ENCODE measurements at regions not wholly inside any gene's neighbourhood (a gene's known extent, or its start where the extent isn't known, plus 50 kb on each side); places are given as distances from the start of the nearest gene placed in this dataset.

DNA sequence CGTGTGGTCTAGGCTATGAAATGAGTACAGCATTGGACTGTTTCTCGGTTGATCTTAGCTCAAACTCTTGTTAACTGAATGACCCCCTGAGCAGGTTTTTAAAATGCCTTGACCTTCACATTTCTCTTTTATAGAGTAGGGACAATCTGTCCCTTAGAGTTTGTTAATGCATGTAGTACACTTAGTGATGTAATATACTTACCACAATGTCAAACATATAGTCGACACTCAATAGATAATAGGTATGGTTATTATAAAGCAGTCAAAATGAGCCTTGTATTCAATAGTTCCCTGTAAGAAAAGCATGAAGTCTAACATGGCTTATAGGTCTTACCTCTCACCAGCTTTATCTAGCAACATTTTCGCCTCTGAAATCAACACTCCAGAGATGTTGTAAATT lies 161.0 kb upstream of the RUNX1 start:
- no peaks in the 10 kb centered on the region for H3K36me3 ChIP-seq
- intact Hi-C loops (cut with DNase I), result loop anchor here in 1 of 10 donors (5.0 kb wide), 1 partner anchor 47 kb away; no protein-coding TSS in a partner anchor
- H3K9me3 ChIP-seq, result peaks cover 0 to 5% (median 0%) of the 10 kb centered on the region in 11 donors
- no peak overlapping the region for H3K4me3 ChIP-seq
- peaks cover 2 to 46% (median 36%) of the 10 kb centered on the region in 9 donors for H3K4me1 ChIP-seq
- 90 to 91% methylated on average over 4 of the region's 4 CpGs for WGBS, 2 donors
- DNase-seq, result no peak
- no peak for ATAC-seq
- TF ChIP-seq, protein P1, sequence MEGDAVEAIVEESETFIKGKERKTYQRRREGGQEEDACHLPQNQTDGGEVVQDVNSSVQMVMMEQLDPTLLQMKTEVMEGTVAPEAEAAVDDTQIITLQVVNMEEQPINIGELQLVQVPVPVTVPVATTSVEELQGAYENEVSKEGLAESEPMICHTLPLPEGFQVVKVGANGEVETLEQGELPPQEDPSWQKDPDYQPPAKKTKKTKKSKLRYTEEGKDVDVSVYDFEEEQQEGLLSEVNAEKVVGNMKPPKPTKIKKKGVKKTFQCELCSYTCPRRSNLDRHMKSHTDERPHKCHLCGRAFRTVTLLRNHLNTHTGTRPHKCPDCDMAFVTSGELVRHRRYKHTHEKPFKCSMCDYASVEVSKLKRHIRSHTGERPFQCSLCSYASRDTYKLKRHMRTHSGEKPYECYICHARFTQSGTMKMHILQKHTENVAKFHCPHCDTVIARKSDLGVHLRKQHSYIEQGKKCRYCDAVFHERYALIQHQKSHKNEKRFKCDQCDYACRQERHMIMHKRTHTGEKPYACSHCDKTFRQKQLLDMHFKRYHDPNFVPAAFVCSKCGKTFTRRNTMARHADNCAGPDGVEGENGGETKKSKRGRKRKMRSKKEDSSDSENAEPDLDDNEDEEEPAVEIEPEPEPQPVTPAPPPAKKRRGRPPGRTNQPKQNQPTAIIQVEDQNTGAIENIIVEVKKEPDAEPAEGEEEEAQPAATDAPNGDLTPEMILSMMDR (IDR thresholded peaks at IDR 0.05), result no peak
- H3K27me3 ChIP-seq, result no peaks in the 10 kb centered on the region
- peak overlapping the region in 3 of 10 donors; percentile 80 to 84 (median 83) for H3K27ac ChIP-seq

DNA sequence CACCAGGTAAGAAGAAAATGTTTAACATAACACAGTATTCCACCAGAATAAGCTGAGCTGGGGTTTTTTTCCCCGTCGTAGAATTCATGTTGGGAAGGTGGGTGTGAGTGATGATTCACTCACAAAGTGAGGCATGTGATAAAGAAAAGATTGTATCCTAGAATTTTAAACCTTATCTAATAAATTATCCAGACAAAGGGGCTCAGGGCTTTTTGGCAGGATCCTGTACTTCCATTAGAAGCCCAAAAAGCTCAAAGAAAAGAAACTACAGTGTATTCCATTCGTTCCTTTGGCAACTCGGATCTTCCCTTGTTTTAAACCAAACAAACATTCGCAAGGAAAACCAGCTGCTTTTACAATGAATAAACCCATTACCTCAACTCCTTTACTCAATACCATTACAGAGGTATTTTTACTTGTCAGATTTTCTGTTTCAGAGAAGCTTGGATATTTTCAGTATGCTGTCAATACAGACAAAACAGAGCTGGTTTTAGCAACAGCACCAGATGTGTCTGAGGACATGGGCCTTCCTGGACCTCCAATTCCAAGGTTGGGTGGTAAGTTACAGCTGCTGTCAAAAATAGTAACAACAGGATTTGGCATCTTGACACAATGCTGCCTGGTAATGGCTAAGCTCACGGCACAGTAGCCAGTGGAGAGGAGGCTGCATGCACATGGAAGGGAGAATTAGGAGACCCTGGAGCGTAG lies 159.9 kb upstream of the RUNX1 start:
- no peaks in the 10 kb centered on the region for H3K27me3 ChIP-seq
- ATAC-seq, result peak in 7 of 8 donors; percentile 4 to 69 (median 36)
- peaks cover 4 to 55% (median 40%) of the 10 kb centered on the region in 9 donors for H3K4me1 ChIP-seq
- H3K4me3 ChIP-seq, result no peak overlapping the region
- intact Hi-C loops (cut with DNase I), result loop anchor here in 2 of 10 donors (5.0 to 10.0 kb wide), 2 partner anchors 314 to 322 kb away; no protein-coding TSS in a partner anchor
- TF ChIP-seq, protein P1 (IDR thresholded peaks at IDR 0.05), result no peak
- DNase-seq, result no peak
- H3K36me3 ChIP-seq, result no peaks in the 10 kb centered on the region
- H3K27ac ChIP-seq, result peak overlapping the region in 8 of 10 donors; percentile 50 to 84 (median 80)
- peaks cover 0 to 5% (median 0%) of the 10 kb centered on the region in 11 donors for H3K9me3 ChIP-seq
- WGBS, 2 donors, result 63 to 68% methylated on average over 7 of the region's 7 CpGs

DNA sequence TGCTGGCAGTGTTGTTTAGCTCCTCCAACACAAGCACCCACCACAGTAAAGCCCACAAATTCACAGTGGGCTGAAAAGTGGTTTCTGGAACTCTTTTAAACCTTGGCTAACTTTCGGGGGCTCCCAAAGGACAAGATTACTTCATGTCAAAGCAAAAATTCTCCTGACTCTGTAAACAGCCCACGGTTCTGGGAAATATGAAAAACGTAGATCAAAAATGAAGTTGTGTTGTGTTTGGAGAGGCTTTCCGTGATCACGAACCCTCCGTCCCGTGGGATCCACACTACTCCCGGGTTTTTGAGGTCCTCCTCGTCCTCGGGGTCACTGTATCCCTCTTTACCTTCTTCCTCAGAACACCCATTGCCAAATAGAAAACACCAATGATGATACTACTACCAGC lies 159.0 kb upstream of the RUNX1 start:
- 57 to 63% methylated on average over 10 of the region's 10 CpGs for WGBS, 2 donors
- H3K27me3 ChIP-seq, result no peaks in the 10 kb centered on the region
- ATAC-seq (peak in 4 of 8 donors; percentile 10 to 21 (median 12)), DNase-seq (peak in 1 of 2 donors; percentile 55)
- TF ChIP-seq, protein P1 (IDR thresholded peaks at IDR 0.05), result no peak
- no peak overlapping the region for H3K4me3 ChIP-seq
- H3K27ac ChIP-seq, result peak overlapping the region in 8 of 10 donors; percentile 50 to 84 (median 80)
- peaks cover 6 to 64% (median 45%) of the 10 kb centered on the region in 9 donors for H3K4me1 ChIP-seq
- intact Hi-C loops (cut with DNase I), result loop anchor here in 2 of 10 donors (5.0 to 10.0 kb wide), 2 partner anchors 313 to 321 kb away; no protein-coding TSS in a partner anchor
- H3K9me3 ChIP-seq, result peaks cover 0 to 5% (median 0%) of the 10 kb centered on the region in 11 donors
- H3K36me3 ChIP-seq, result no peaks in the 10 kb centered on the region

DNA sequence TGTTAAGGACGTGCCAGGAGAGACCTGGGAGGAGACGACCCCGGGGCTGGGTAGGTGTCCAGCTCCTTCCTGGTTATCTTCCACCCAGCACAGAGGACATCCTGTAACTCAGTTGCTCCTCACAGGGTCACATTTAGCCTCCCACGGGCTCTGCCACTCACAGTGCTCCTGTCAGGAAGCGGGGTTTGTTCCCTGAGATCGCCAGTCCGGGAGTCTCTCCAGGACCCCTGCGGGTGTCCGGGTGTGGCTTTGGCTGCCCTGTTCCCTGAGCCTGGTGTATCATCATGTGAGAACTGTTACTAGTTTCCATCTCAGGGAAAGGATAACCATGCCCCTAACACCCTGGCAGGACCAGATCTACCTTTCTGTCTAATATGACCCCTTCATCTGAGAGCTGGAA lies 158.2 kb upstream of the RUNX1 start:
- 72% methylated on average over 9 of the region's 9 CpGs for WGBS, 2 donors
- no peak for DNase-seq
- Histone ChIP-seq H3K27me3 (no peaks in the 10 kb centered on the region), H3K9me3 (peaks cover 0 to 5% (median 0%) of the 10 kb centered on the region in 11 donors), H3K36me3 (no peaks in the 10 kb centered on the region), H3K27ac (peak overlapping the region in 8 of 10 donors; percentile 34 to 84 (median 80)), H3K4me1 (peaks cover 6 to 71% (median 45%) of the 10 kb centered on the region in 9 donors), H3K4me3 (no peak overlapping the region)
- ATAC-seq, result no peak
- intact Hi-C loops (cut with DNase I), result loop anchor here in 2 of 10 donors (5.0 to 10.0 kb wide), 2 partner anchors 313 to 320 kb away; no protein-coding TSS in a partner anchor
- TF ChIP-seq, protein P1 (IDR thresholded peaks at IDR 0.05), result no peak

Data from heart right ventricle (tissue), 16 donors.